ENCODE measurements at regions not wholly inside any gene's neighbourhood (a gene's known extent, or its start where the extent isn't known, plus 50 kb on each side); places are given as distances from the start of the nearest gene placed in this dataset.

DNA sequence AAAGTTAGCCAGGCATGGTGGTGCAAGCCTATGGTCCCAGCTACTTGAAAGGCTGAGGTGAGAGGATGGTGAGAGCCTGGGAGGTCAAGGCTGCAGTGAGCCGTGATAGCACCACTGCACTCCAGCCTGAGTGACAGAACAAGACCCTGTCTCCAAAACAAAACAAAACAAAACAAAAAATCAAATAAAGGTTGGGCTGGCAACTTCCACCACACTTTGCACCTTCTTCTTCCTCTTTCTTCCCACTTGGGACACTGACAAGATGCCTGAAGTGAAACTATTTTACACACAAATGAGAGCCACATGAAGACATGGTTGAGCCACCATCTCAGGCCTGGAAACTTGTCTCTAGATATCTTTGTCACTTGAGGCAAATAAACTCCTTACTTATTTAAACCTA lies 53.8 kb upstream of the CCDC28A start:
- Histone ChIP-seq H3K27me3 (no peaks in the 10 kb centered on the region), H3K27ac (peak overlapping the region in 2 of 4 donors; percentile 41 to 65), H3K4me1 (peaks cover 0 to 3% (median 0%) of the 10 kb centered on the region in 4 donors), H3K36me3 (no peaks in the 10 kb centered on the region), H3K4me3 (no peak overlapping the region), H3K9me3 (no peaks in the 10 kb centered on the region)
- DNase-seq = no peak
- TF ChIP-seq POLR2A (IDR thresholded peaks at IDR 0.05) = no peak

DNA sequence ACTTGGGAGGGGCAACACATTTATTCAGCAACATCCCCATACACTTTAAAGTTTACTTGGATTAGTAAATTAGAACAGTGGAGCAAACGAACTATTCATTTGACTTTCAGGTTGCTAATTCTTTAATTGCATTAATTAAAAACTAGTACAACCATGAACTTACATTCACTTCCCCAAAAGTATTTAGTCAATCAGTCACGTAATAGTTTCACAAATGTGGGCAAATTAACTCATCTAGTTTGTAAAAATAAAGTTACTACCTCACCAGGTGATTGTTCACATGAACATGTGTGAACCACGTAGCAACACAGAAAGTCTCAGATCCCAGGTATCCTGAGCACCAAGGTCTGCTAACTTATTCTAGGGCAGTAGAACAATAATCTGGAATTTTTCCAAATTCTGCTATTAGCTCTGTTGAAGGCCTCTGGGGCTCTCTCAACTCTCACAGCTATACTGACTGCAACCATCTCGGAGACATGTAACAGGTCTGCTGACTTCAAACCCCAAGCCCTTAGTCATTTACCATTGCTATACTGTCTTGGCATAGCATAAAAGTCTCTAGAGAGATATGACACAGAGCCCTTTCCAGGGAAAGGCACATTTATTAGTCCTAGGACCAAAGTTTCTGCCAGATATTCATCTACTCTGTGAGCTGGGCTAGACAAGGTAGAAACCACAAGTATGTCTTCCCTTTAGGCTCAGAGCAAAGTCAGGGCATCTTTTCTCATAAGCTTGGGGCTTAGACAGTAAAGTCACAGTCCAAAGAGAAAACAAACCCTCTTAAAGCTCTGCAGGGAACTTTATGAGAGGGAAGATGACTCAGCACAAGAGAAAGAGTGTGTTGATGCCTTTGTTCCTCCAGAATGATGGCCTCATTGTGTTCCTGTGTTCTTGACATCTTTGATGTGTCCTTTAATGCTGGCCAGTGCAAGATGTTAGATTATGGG lies 50.9 kb upstream of the CCDC28A start:
- Histone ChIP-seq H3K27ac (peak overlapping the region in 1 of 4 donors; percentile 22), H3K4me3 (no peak overlapping the region), H3K9me3 (no peaks in the 10 kb centered on the region), H3K27me3 (no peaks in the 10 kb centered on the region), H3K4me1 (peaks cover 0 to 3% (median 0%) of the 10 kb centered on the region in 4 donors), H3K36me3 (no peaks in the 10 kb centered on the region)
- TF ChIP-seq CTCF (IDR thresholded peaks at IDR 0.05) = no peak
- no peak for TF ChIP-seq POLR2A (IDR thresholded peaks at IDR 0.05)
- no peak for DNase-seq
